WTC11 (cell line): ENCODE measurements at regions not wholly inside any gene's neighbourhood (a gene's known extent, or its start where the extent isn't known, plus 50 kb on each side); places are given as distances from the start of the nearest gene placed in this dataset.
A peak's percentile ranks its signal among the peaks of the same experiment; 100 is the strongest.

ENCODE experiments used
- ATAC-seq: fragments of 200-7000 bp; cut with Tn5 transposase; 2 replicates; pipeline ENCODE4 v1.10.0; 2021; ENCODE audit warnings: mild to moderate bottlenecking, moderate library complexity
- CTCF ChIA-PET: fragments of 300-600 bp; sonication (Branson Sonifier 250); formaldehyde crosslinking; loops from one replicate; lab custom pipeline; 2021; ENCODE audit warnings: antibody characterized with exemption; lab: Charles Lee
- POLR2A ChIA-PET: fragments of 350-600 bp; sonication (Branson Sonifier 250); formaldehyde crosslinking; loops from one replicate; lab custom pipeline; 2021; ENCODE audit warnings: antibody characterized with exemption; lab: Charles Lee
- DNase-seq: peaks from one replicate; pipeline ENCODE4 v3.0.0; 2021; ENCODE audit warnings: low spot score
- H3K27ac Mint-ChIP-seq: 2 replicates; pipeline ENCODE4 v1.8.0; 2021; ENCODE audit warnings: mixed read lengths
- H3K27me3 Mint-ChIP-seq: 2 replicates; pipeline ENCODE4 v1.8.0; 2021; ENCODE audit warnings: low read depth, mild to moderate bottlenecking, moderate library complexity, mixed read lengths
- H3K36me3 Mint-ChIP-seq: 2 replicates; pipeline ENCODE4 v1.8.0; 2021; ENCODE audit warnings: mixed read lengths
- H3K4me1 Mint-ChIP-seq: 2 replicates; pipeline ENCODE4 v1.8.0; 2022; ENCODE audit warnings: mixed read lengths
- H3K4me3 Mint-ChIP-seq: 2 replicates; pipeline ENCODE4 v1.8.0; 2021; ENCODE audit warnings: mild to moderate bottlenecking, moderate library complexity, mixed read lengths
- H3K9me3 Mint-ChIP-seq: 2 replicates; pipeline ENCODE4 v1.8.0; 2021; ENCODE audit warnings: mixed read lengths
- CREB1 ChIP-seq: sonication (generic); formaldehyde crosslinking; IDR thresholded peaks from 2 replicates; pipeline ENCODE4 v1.8.0; 2023; ENCODE audit warnings: mild to moderate bottlenecking, missing genetic modification reagents
- ETV6 ChIP-seq: sonication (generic); formaldehyde crosslinking; IDR thresholded peaks from 2 replicates; pipeline ENCODE4 v1.8.1; 2022; ENCODE audit warnings: mild to moderate bottlenecking, missing genetic modification reagents
- FOXK1 ChIP-seq: sonication (generic); formaldehyde crosslinking; IDR thresholded peaks from 2 replicates; pipeline ENCODE4 v1.8.0; 2022; ENCODE audit warnings: mild to moderate bottlenecking, moderate library complexity, missing genetic modification reagents
- HMGXB4 ChIP-seq: sonication (generic); formaldehyde crosslinking; IDR thresholded peaks from 2 replicates; pipeline ENCODE4 v1.8.1; 2023; ENCODE audit warnings: mild to moderate bottlenecking, moderate library complexity, missing genetic modification reagents
- IRF2 ChIP-seq: sonication (generic); formaldehyde crosslinking; IDR thresholded peaks from 2 replicates; pipeline ENCODE4 v1.8.0; 2022; ENCODE audit warnings: low read depth, missing genetic modification reagents, borderline replicate concordance
- SMAD3 ChIP-seq: sonication (generic); formaldehyde crosslinking; IDR thresholded peaks from 2 replicates; pipeline ENCODE4 v1.8.0; 2022; ENCODE audit warnings: missing genetic modification reagents, mild to moderate bottlenecking, borderline replicate concordance
- SP1 ChIP-seq: sonication (generic); formaldehyde crosslinking; conservative IDR thresholded peaks from 2 replicates; pipeline ENCODE4 v1.8.1; 2022; ENCODE audit warnings: missing genetic modification reagents
- ZMAT4 ChIP-seq: fragments of 250-450 bp; sonication (Bioruptor Pico); IDR thresholded peaks from 2 replicates; pipeline ENCODE4 v1.9.0; 2021; ENCODE audit warnings: mild to moderate bottlenecking
- ZNF281 ChIP-seq: sonication (generic); formaldehyde crosslinking; IDR thresholded peaks from 2 replicates; pipeline ENCODE4 v1.8.0; 2023; ENCODE audit warnings: mild to moderate bottlenecking, missing genetic modification reagents
- ZNF425 ChIP-seq: fragments of 250-450 bp; sonication (Bioruptor Pico); conservative IDR thresholded peaks from 2 replicates; pipeline ENCODE4 v1.9.0; 2021; ENCODE audit warnings: mild to moderate bottlenecking
- ZNF532 ChIP-seq: fragments of 250-450 bp; sonication (Bioruptor Pico); IDR thresholded peaks from 2 replicates; pipeline ENCODE4 v1.9.0; 2021; ENCODE audit warnings: mild to moderate bottlenecking, borderline replicate concordance
- TF ChIP-seq, protein P1 (sequence below): sonication (generic); formaldehyde crosslinking; IDR thresholded peaks from 2 replicates; pipeline ENCODE4 v1.8.1; 2022; ENCODE audit warnings: mild to moderate bottlenecking, moderate library complexity, missing genetic modification reagents
- TF ChIP-seq, protein P2 (sequence below): sonication (generic); formaldehyde crosslinking; IDR thresholded peaks from 2 replicates; pipeline ENCODE4 v1.8.1; 2022; ENCODE audit warnings: low read depth, missing genetic modification reagents, borderline replicate concordance
- TF ChIP-seq, protein P3 (sequence below): sonication (generic); formaldehyde crosslinking; conservative IDR thresholded peaks from 2 replicates; pipeline ENCODE4 v1.8.1; 2023; ENCODE audit warnings: mild to moderate bottlenecking, low read depth, missing genetic modification reagents, moderate library complexity
- TF ChIP-seq, protein P4 (sequence below): sonication (generic); formaldehyde crosslinking; IDR thresholded peaks from 2 replicates; pipeline ENCODE4 v1.8.0; 2022; ENCODE audit warnings: mild to moderate bottlenecking, missing genetic modification reagents

GRCh38 chr13:70814684-70815083 is 706.4 kb upstream of the KLHL1 start (continued):
- TF ChIP-seq ZNF425, result no peak

DNA sequence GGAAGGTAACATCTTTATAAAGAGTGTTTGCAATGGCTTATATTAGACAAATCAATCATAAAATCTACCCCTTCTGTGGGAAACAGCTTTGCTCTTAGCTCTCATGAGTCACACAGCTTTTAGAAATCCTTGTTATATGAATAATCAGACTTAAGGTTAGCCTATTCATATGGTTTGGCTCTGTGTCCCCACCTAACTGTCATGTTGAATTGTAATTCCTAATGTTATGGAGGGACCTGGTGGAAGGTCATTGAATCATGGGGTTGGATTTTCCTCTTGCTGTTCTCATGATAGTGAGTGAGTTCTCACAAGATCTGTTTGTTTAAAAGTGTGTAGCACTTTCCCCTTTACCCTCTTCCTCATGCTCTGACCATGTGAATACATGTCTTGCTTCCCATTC is 704.2 kb upstream of the KLHL1 start:
- H3K27me3 Mint-ChIP-seq, result no peaks in the 10 kb centered on the region
- no peak for DNase-seq
- CTCF ChIA-PET, result no interaction called here
- ATAC-seq, result no peak
- peaks cover 38% of the 10 kb centered on the region for H3K4me1 Mint-ChIP-seq
- no peak overlapping the region for H3K27ac Mint-ChIP-seq
- H3K4me3 Mint-ChIP-seq, result no peak overlapping the region
- TF ChIP-seq SP1 (CRISPR knock-in tag) (no peak), ZMAT4 (CRISPR knock-in tag) (no peak)
- TF ChIP-seq, protein P1, sequence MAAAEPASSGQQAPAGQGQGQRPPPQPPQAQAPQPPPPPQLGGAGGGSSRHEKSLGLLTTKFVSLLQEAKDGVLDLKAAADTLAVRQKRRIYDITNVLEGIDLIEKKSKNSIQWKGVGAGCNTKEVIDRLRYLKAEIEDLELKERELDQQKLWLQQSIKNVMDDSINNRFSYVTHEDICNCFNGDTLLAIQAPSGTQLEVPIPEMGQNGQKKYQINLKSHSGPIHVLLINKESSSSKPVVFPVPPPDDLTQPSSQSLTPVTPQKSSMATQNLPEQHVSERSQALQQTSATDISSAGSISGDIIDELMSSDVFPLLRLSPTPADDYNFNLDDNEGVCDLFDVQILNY, result no peak
- TF ChIP-seq, all 79 proteins: peak for 0
- H3K9me3 Mint-ChIP-seq, result peaks cover 41% of the 10 kb centered on the region
- POLR2A ChIA-PET, result interaction anchor here (0.6 kb wide), 1 partner anchor 14 kb away, joined by 3 read pairs; no protein-coding TSS in a partner anchor
- peaks cover 17% of the 10 kb centered on the region for H3K36me3 Mint-ChIP-seq

GRCh38 chr13:70809588-70809987 is 701.3 kb upstream of the KLHL1 start:
- Mint-ChIP-seq H3K27me3 (no peaks in the 10 kb centered on the region), H3K27ac (peak overlapping the region; percentile 69), H3K4me1 (peaks cover 37% of the 10 kb centered on the region), H3K36me3 (peaks cover 17% of the 10 kb centered on the region), H3K9me3 (peaks cover 38% of the 10 kb centered on the region), H3K4me3 (peak overlapping the region; percentile 19)
- POLR2A ChIA-PET, result no interaction called here
- DNase-seq, result peak; percentile 13
- ATAC-seq, result peak; percentile 78
- CTCF ChIA-PET, result no interaction called here
- TF ChIP-seq IRF2 (CRISPR knock-in tag) (no peak), CREB1 (no peak), ZNF281 (no peak), SMAD3 (CRISPR knock-in tag) (no peak), FOXK1 (CRISPR knock-in tag) (no peak), ZNF532 (no peak), ETV6 (CRISPR knock-in tag) (no peak), HMGXB4 (CRISPR knock-in tag) (no peak)
- TF ChIP-seq, protein P2, sequence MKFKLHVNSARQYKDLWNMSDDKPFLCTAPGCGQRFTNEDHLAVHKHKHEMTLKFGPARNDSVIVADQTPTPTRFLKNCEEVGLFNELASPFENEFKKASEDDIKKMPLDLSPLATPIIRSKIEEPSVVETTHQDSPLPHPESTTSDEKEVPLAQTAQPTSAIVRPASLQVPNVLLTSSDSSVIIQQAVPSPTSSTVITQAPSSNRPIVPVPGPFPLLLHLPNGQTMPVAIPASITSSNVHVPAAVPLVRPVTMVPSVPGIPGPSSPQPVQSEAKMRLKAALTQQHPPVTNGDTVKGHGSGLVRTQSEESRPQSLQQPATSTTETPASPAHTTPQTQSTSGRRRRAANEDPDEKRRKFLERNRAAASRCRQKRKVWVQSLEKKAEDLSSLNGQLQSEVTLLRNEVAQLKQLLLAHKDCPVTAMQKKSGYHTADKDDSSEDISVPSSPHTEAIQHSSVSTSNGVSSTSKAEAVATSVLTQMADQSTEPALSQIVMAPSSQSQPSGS (CRISPR knock-in tag), result no peak
- TF ChIP-seq, protein P3, sequence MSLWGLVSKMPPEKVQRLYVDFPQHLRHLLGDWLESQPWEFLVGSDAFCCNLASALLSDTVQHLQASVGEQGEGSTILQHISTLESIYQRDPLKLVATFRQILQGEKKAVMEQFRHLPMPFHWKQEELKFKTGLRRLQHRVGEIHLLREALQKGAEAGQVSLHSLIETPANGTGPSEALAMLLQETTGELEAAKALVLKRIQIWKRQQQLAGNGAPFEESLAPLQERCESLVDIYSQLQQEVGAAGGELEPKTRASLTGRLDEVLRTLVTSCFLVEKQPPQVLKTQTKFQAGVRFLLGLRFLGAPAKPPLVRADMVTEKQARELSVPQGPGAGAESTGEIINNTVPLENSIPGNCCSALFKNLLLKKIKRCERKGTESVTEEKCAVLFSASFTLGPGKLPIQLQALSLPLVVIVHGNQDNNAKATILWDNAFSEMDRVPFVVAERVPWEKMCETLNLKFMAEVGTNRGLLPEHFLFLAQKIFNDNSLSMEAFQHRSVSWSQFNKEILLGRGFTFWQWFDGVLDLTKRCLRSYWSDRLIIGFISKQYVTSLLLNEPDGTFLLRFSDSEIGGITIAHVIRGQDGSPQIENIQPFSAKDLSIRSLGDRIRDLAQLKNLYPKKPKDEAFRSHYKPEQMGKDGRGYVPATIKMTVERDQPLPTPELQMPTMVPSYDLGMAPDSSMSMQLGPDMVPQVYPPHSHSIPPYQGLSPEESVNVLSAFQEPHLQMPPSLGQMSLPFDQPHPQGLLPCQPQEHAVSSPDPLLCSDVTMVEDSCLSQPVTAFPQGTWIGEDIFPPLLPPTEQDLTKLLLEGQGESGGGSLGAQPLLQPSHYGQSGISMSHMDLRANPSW (CRISPR knock-in tag), result no peak
- TF ChIP-seq, protein P4, sequence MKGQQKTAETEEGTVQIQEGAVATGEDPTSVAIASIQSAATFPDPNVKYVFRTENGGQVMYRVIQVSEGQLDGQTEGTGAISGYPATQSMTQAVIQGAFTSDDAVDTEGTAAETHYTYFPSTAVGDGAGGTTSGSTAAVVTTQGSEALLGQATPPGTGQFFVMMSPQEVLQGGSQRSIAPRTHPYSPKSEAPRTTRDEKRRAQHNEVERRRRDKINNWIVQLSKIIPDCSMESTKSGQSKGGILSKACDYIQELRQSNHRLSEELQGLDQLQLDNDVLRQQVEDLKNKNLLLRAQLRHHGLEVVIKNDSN (CRISPR knock-in tag), result no peak
